Tibial nerve (tissue), 3 donors: ENCODE measurements at regions not wholly inside any gene's neighbourhood (a gene's known extent, or its start where the extent isn't known, plus 50 kb on each side); places are given as distances from the start of the nearest gene placed in this dataset.

Source experiments
- CTCF ChIP-seq, 5 experiments: fragments of 200-600 bp in 3 of 5; fragments of 450-650 bp in 2 of 5; sonication (generic) in 3 of 5; IDR thresholded peaks; one replicate each; pipeline ENCODE4 v1.5.1; 2016 to 2019; ENCODE audit warnings: antibody characterized with exemption in 5 of 5, mild to moderate bottlenecking in 3 of 5, moderate library complexity in 2 of 5
- POLR2A ChIP-seq, 2 donors: fragments of 450-650 bp; IDR thresholded peaks; one replicate each; pipeline ENCODE4 v1.6.1; 2017; ENCODE audit warnings: antibody characterized with exemption in 2 of 2, mild to moderate bottlenecking in 2 of 2, moderate library complexity in 2 of 2

GRCh38 chr4:23972187-23972586 lies 82.3 kb upstream of the PPARGC1A start:
- no peak for TF ChIP-seq CTCF (IDR thresholded peaks at IDR 0.05)
- no peak for TF ChIP-seq POLR2A (IDR thresholded peaks at IDR 0.05)
